GM19035 (cell line): ENCODE measurements at regions not wholly inside any gene's neighbourhood (a gene's known extent, or its start where the extent isn't known, plus 50 kb on each side); places are given as distances from the start of the nearest gene placed in this dataset.
"Not testable (repeated sequence)": the region's sequence is repeated elsewhere in the genome, so short reads cannot be mapped to it uniquely, and the experiment has no call there.

ENCODE experiments used
- ATAC-seq: cut with Tn5 transposase; IDR thresholded peaks from one replicate; pipeline ENCODE4 v1.9.1; 2021; ENCODE audit not compliant: unreplicated experiment

DNA sequence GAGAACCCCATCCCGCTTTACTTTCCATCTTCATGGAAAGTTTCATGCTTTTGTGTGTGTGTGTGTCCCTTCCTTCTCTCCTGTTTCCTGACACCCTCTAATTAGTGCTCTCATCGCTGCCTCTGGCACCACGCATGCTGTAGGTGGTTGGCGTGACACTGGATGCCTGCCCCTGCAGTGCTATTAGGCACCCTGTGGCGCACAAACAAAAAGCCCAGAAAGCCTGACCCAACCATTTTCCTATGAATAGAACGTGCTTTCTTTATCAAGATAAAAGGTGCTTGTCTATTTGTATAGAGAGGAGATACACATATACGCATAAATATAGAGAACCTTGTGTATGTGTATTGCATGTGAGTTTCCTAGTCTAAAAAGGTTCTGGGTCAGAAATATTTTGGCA is 120.8 kb upstream of the CDCA7L start:
- ATAC-seq: no peak

DNA sequence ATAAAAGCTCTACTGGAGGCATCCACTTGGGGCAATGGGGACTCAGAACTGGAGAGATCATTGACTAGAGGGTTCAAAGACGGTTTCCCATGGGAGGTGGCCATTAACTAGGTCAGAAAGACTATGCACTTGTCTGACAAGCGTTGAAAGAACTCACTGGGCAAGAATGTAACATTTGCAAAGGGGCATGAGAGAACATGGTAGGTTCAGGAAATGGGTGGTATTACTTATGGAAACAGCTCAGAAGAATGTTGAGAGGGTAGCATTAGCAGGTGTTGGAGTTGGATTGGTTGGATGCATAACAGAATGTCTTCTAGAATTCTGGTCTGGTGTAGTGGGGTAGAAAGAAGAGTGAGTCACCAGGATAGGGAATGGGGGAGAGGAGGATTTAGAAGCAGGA is 119.1 kb upstream of the CDCA7L start:
- no peak for ATAC-seq

DNA sequence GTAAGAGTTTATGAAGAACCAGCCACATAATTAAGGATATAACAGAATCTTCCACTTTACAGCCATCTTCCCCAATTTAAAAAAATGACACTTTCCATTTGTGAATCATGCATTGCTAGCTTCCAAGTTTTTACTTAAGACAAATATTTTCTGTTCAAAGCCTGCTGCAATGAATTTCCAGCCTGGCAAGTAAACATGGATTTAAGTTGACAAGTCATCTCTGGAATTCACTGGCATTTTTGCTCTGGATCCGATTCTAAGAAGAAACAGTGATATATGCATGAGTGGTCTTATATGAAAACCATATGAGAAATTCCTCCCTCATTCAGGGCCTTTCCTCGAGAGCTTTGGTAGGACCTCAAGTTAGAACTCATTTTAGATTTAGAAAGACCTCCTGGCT is 116.1 kb upstream of the CDCA7L start:
- ATAC-seq: no peak

DNA sequence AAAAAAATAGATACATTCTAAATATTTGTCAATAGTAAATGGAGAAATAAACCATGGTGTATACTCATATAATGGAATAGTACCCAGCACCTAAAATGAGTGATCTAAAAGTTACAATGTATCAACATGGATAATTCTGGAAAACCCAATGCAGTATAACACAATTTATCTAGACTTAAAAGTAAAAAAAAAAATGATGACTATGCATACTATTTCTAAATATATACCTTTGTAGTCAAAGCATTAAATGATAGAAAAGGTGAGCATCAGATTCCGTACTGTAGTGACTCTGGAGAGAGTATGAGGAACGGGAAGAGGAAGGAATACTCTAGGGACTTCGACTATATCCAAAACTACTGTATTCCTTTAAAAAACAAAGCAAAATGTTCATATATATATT is 115.2 kb upstream of the CDCA7L start:
- ATAC-seq: no peak

- no peak for ATAC-seq
Measured at GRCh38 chr7:22060197-22060596, 114.5 kb upstream of the CDCA7L start.

DNA sequence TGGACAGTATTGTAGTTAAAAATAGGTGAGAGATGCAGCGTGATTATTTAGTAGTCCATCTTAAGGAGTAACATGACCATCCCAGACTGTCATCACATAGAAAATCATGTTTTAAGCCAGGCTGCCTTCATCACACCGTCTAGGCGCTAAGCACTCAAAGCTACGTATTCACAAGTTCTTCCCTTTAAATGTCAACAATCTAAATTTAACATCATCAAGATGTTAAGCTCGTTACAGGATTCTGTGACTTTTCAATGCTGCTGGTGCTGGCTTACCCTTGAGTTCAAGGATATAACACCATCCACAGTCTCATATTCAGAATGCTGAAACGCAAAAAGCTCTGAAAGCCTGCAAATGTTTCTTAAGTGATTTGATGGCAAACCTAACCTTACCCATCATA is 109.5 kb upstream of the CDCA7L start:
- ATAC-seq: no peak

- ATAC-seq: no peak
Measured at GRCh38 chr7:22052674-22053365, 107.1 kb upstream of the CDCA7L start.

DNA sequence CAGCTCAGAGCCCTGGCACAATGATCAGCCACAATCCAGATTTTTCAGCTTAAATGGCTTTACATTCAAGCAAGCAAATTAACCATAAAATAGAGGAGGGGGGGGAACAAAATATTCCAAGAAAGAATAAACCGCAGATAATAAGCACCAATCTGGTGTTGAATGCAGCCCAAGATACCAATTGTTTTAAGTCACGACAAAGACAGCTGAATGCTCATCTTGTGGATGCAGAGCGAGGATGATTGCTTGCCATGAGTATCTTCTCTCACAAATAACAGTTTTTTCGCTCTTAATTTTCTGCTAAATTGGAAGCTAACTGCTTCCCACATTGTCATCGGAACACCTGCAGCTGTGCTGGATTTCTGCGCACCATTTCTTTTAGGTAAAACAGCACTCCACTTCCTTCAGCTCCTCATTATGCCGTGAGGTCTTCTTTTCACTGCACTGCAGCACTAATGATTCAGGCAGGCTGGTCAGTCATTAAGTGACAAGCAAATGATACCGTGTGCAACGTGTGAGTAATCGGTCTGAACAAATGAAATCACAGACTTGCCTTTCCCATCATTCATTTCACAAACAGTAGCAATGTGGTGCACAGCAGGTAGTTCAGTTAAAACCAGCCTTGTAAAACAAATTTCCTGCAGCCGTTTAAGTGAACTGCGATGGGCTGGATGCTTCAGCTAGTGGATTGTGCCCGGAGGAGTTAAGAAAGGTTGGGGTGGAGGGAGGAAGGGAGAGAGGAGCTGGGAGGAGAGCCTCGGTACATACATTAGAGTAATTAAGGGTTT is 106.4 kb upstream of the CDCA7L start:
- ATAC-seq: no peak

DNA sequence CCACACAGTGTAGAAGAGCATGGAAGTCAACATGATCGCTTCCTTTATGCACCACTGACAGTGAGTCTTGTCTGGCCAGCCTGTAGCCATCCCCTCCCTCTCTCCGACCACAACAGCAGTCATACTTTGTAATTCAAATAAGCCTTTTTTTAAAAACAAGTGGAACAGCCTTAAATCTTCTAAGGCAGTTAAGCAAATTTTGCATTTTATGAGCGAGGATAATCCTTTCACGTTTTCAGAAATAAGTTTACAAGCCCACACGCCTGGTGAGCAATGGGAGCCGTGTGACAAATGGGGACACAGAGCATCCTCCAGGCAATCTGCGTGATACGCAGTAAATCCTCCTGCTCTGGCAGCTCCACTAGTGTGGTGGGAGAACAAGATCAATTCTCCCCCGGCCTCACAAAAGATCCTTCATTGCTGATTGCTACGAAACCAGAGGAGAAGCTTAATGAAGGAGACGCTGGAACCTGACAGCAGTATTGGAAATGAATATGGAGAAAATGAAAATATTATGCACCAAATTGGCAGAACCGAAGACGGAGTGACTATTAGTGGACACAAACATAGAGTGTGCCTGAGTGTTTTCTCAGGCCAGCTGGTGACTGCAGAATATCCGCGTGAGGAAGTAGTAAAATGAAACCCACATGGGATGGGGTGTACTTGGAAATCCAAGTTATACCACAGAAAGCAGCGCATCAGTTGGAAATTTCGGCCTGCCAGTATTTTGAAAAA is 104.2 kb upstream of the CDCA7L start:
- no peak for ATAC-seq

GRCh38 chr7:22043367-22043766 is 97.7 kb upstream of the CDCA7L start:
- no peak for ATAC-seq

- ATAC-seq: no peak
Measured at GRCh38 chr7:22040923-22041595, 95.4 kb upstream of the CDCA7L start.

GRCh38 chr7:22039670-22040069 is 94.0 kb upstream of the CDCA7L start:
- no peak for ATAC-seq

DNA sequence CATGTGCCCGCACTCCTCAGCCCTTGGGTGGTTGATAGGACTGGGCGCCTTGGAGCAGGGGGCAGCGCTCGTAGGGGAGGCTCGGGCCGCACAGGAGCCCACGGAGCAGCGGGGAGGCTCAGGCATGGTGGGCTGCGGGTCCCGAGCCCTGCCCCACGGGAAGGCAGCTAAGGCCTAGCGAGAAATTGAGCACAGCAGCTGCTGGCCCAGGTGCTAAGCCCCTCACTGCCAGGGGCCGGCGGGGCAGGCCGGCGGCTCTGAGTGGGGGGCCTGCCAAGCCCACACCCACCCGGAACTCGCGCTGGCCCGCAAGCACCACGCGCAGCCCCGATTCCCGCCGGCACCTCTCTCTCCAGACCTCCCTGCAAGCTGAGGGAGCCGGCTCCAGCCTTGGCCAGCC is 86.7 kb upstream of the CDCA7L start:
- not testable (repeated sequence) for ATAC-seq

DNA sequence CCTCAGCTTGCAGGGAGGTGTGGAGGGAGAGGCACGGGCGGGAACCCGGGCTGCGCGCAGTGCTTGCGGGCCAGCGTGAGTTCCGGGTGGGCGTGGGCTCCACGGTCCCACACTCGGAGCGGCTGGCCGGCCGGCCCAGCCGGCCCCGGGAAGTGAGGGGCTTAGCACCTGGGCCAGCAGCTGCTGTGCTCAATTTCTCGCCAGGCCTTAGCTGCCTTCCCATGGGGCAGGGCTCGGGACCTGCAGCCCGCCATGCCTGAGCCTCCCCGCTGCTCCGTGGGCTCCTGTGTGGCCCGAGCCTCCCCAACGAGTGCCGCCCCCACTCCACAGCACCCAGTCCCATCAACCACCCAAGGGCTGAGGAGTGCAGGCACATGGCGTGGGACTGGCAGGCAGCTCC is 83.0 kb upstream of the CDCA7L start:
- ATAC-seq: not testable (repeated sequence)

DNA sequence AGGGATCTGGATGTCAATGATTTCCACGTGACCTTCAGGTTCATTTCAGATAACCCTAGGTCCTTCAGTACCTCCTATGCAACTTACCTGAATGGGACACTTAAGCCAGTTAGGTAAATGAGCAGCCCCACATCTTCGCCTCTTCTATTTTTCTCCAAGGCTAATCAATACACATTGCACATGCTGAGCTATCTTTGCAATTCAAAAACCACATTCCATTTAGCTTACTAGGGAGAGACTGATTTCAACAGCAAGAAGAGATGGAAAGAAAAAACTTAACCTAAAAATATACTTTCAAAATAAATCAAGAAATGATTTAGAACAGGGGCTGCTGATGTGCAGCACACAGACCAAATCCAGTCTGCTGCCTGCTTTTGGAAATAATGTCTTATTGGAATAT is 81.8 kb upstream of the CDCA7L start:
- ATAC-seq: no peak

- no peak for ATAC-seq
Measured at GRCh38 chr7:22025983-22026382, 80.3 kb upstream of the CDCA7L start.

GRCh38 chr7:22025075-22025474 is 79.4 kb upstream of the CDCA7L start:
- no peak for ATAC-seq

GRCh38 chr7:22019931-22020330 is 74.2 kb upstream of the CDCA7L start:
- ATAC-seq: no peak

DNA sequence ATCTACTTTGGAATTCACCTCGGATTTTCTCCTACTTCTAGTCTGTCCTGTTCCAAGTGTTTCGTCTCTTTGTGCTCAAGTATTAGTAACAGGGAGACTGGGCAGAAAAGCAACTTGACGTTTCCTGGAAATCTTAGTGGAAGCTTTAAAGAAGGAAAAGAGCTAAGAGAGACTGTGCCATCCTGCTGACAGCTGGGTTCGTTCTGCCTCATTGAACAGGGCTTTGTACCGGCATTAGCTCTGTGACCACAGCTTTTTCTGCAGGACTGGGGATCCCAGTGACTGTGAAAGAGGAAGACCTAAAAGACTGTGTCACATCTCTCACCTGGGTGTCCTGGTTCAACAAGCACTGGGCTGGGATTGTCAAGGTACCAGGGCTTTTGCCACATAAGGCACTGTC is 70.8 kb upstream of the CDCA7L start:
- no peak for ATAC-seq

DNA sequence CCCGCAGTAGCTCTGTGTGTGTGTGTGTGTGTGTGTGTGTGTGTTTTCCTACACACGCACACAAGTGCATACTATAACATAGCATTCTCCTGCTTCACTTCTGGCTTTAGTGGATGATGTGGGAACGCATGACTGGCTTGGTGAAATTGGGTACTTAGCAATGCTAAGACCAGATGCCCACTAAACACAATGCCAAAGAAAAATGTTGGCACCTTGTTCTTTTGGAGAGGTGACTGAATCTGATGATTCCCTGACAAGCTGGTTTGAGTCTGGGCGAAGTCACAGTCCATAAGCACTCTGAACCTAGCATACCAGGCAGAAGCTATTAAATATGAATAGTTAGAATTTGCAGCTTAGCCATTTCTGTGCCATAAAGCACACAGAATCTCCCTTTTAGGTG is 68.0 kb upstream of the CDCA7L start:
- ATAC-seq: no peak

- no peak for ATAC-seq
Measured at GRCh38 chr7:22008683-22009082, 63.0 kb upstream of the CDCA7L start.
